Osteoblast (primary cell): ENCODE measurements at regions not wholly inside any gene's neighbourhood (a gene's known extent, or its start where the extent isn't known, plus 50 kb on each side); places are given as distances from the start of the nearest gene placed in this dataset.
A peak's percentile ranks its signal among the peaks of the same experiment; 100 is the strongest.

ENCODE experiments used
- DNase-seq: peaks from one replicate; pipeline ENCODE4 v3.0.0; 2011; ENCODE audit warnings: low spot score, mixed read lengths; ENCODE audit not compliant: insufficient read length; ENCODE audit errors: missing footprints
- H2AFZ ChIP-seq: 2 replicates; pipeline ENCODE4 v1.6.0; 2011; ENCODE audit warnings: mild to moderate bottlenecking, low read length
- H3K27ac ChIP-seq: 2 replicates; pipeline ENCODE4 v1.5.1; 2011; ENCODE audit warnings: mild to moderate bottlenecking, low read depth, low read length, moderate library complexity
- H3K27me3 ChIP-seq: 2 replicates; pipeline ENCODE4 v1.6.0; 2012; ENCODE audit warnings: mild to moderate bottlenecking, control low read depth, inconsistent platforms, low read length, moderate library complexity; ENCODE audit not compliant: insufficient read depth
- H3K36me3 ChIP-seq: 2 replicates; pipeline ENCODE4 v1.5.1; 2011; ENCODE audit warnings: mild to moderate bottlenecking, low read length, control low read depth, moderate library complexity; ENCODE audit not compliant: insufficient read depth
- H3K4me1 ChIP-seq: 2 replicates; pipeline ENCODE4 v1.5.1; 2011; ENCODE audit warnings: mild to moderate bottlenecking, low read length, control low read depth, moderate library complexity; ENCODE audit not compliant: insufficient read depth
- H3K4me2 ChIP-seq: 2 replicates; pipeline ENCODE4 v1.6.0; 2011; ENCODE audit warnings: mild to moderate bottlenecking, low read length; ENCODE audit not compliant: insufficient read depth
- H3K4me3 ChIP-seq: fragments of 200-600 bp; sonication (generic); 3 replicates; pipeline ENCODE4 v1.5.1; 2012; ENCODE audit warnings: mild to moderate bottlenecking, low read length, inconsistent platforms; ENCODE audit not compliant: insufficient read depth
- H3K79me2 ChIP-seq: 2 replicates; pipeline ENCODE4 v1.6.0; 2012; ENCODE audit warnings: mild to moderate bottlenecking, low read length, control low read depth, inconsistent platforms; ENCODE audit not compliant: insufficient read depth
- H3K9me3 ChIP-seq: 2 replicates; pipeline ENCODE4 v1.5.1; 2011; ENCODE audit warnings: low read depth, low read length, control low read depth
- H4K20me1 ChIP-seq: 2 replicates; pipeline ENCODE4 v1.6.0; 2012; ENCODE audit warnings: mild to moderate bottlenecking, low read length, control low read depth; ENCODE audit not compliant: insufficient read depth
- CTCF ChIP-seq: IDR thresholded peaks from 2 replicates; pipeline ENCODE4 v1.5.1; 2011; ENCODE audit warnings: mild to moderate bottlenecking, low read depth, low read length, moderate library complexity; ENCODE audit errors: extremely low read depth

DNA sequence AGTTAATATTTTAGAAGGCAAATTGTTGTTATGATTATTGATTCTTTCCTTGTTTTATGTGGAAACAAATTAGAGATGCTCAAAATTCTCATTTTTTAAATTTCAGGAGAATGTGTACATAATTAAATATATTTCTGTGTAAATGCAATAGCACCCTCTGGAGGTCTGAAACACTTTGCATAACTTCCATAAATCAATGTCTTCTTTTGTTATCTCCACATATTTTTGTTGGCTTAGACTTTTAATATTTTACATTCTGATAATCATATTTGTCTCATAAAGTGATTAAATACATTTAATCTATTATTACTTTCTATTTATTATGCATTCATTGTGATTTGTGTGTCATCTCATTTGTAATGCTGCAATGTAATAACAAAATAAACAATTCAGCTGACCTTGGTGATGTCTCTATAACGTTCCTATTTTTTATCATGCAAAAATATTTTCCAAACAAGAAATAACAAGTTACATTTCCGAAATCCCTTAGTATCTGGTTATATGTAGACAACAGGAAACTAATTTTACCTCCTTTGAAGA is 201.8 kb upstream of the GALNT5 start:
- Histone ChIP-seq H2AFZ (no peak overlapping the region), H3K27ac (peak overlapping the region; percentile 65), H4K20me1 (no peaks in the 10 kb centered on the region), H3K79me2 (no peaks in the 10 kb centered on the region), H3K4me1 (peaks cover 34% of the 10 kb centered on the region), H3K9me3 (no peaks in the 10 kb centered on the region), H3K4me3 (peak overlapping the region; percentile 40), H3K27me3 (no peaks in the 10 kb centered on the region), H3K4me2 (peak overlapping the region; percentile 71), H3K36me3 (no peaks in the 10 kb centered on the region)
- peak; percentile 61 for TF ChIP-seq CTCF
- no peak for DNase-seq

- no peaks in the 10 kb centered on the region for H3K27me3 ChIP-seq
- H3K4me1 ChIP-seq = peaks cover 34% of the 10 kb centered on the region
- no peaks in the 10 kb centered on the region for H4K20me1 ChIP-seq
- H3K27ac ChIP-seq = peak overlapping the region; percentile 65
- no peak overlapping the region for H2AFZ ChIP-seq
- peak overlapping the region; percentile 40 for H3K4me3 ChIP-seq
- no peak for DNase-seq
- H3K36me3 ChIP-seq = no peaks in the 10 kb centered on the region
- peak overlapping the region; percentile 71 for H3K4me2 ChIP-seq
- no peaks in the 10 kb centered on the region for H3K79me2 ChIP-seq
- H3K9me3 ChIP-seq = no peaks in the 10 kb centered on the region
- no peak for TF ChIP-seq CTCF
These were observed 201.3 kb upstream of the GALNT5 start for GRCh38 chr2:157056200-157056676.

- H3K79me2 ChIP-seq = no peaks in the 10 kb centered on the region
- H3K27ac ChIP-seq = no peak overlapping the region
- no peak for DNase-seq
- no peak overlapping the region for H3K4me3 ChIP-seq
- no peaks in the 10 kb centered on the region for H3K36me3 ChIP-seq
- H3K27me3 ChIP-seq = no peaks in the 10 kb centered on the region
- H3K9me3 ChIP-seq = no peaks in the 10 kb centered on the region
- H3K4me1 ChIP-seq = peaks cover 20% of the 10 kb centered on the region
- no peak for TF ChIP-seq CTCF
- H3K4me2 ChIP-seq = no peak overlapping the region
- no peaks in the 10 kb centered on the region for H4K20me1 ChIP-seq
- no peak overlapping the region for H2AFZ ChIP-seq
These were observed 199.3 kb upstream of the GALNT5 start for GRCh38 chr2:157058161-157058560.

- H3K36me3 ChIP-seq = no peaks in the 10 kb centered on the region
- no peaks in the 10 kb centered on the region for H4K20me1 ChIP-seq
- no peak overlapping the region for H3K4me2 ChIP-seq
- H3K27me3 ChIP-seq = no peaks in the 10 kb centered on the region
- H2AFZ ChIP-seq = no peak overlapping the region
- no peak for TF ChIP-seq CTCF
- H3K4me1 ChIP-seq = peaks cover 11% of the 10 kb centered on the region
- no peaks in the 10 kb centered on the region for H3K79me2 ChIP-seq
- no peak for DNase-seq
- H3K9me3 ChIP-seq = no peaks in the 10 kb centered on the region
- no peak overlapping the region for H3K4me3 ChIP-seq
- no peak overlapping the region for H3K27ac ChIP-seq
These were observed 198.5 kb upstream of the GALNT5 start for GRCh38 chr2:157059036-157059435.
